Mammary epithelial cell (primary cell): ENCODE measurements at regions not wholly inside any gene's neighbourhood (a gene's known extent, or its start where the extent isn't known, plus 50 kb on each side); places are given as distances from the start of the nearest gene placed in this dataset.

ENCODE experiments used
- EZH2 ChIP-seq: IDR thresholded peaks from 2 replicates; pipeline ENCODE4 v1.6.1; 2012; ENCODE audit warnings: low read length, inconsistent platforms, borderline replicate concordance
- TF ChIP-seq, protein P1 (sequence below), 2 donors: IDR thresholded peaks in 1 of 2; conservative IDR thresholded peaks in 1 of 2; 2 replicates each; pipeline ENCODE4 v1.5.1; 2011 to 2012; ENCODE audit warnings: inconsistent platforms in 2 of 2, low read length in 2 of 2, mild to moderate bottlenecking in 2 of 2, control low read depth in 1 of 2, low read depth in 1 of 2; ENCODE audit not compliant: insufficient read depth in 1 of 2; ENCODE audit errors: extremely low read depth in 1 of 2

DNA sequence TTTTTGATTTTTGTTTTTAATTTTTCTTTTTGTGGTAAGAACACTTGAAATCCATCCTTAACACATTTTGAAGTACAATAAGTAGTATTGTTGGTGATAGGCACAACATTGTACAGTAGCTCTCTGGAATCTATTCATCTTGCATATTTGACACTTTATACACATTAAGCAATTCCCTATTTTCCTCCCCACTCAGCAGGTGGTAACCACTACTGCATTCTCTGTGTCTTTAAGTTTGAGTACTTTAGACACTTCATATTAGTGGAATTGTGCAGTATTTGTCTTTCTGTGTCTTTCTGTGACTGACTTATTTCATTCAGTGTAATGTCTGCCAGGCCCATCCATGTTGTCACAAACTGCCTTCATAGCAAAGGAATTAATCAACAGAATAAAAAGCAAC, 471.7 kb upstream of the CDH20 start:
- TF ChIP-seq EZH2 = no peak
- TF ChIP-seq, protein P1, sequence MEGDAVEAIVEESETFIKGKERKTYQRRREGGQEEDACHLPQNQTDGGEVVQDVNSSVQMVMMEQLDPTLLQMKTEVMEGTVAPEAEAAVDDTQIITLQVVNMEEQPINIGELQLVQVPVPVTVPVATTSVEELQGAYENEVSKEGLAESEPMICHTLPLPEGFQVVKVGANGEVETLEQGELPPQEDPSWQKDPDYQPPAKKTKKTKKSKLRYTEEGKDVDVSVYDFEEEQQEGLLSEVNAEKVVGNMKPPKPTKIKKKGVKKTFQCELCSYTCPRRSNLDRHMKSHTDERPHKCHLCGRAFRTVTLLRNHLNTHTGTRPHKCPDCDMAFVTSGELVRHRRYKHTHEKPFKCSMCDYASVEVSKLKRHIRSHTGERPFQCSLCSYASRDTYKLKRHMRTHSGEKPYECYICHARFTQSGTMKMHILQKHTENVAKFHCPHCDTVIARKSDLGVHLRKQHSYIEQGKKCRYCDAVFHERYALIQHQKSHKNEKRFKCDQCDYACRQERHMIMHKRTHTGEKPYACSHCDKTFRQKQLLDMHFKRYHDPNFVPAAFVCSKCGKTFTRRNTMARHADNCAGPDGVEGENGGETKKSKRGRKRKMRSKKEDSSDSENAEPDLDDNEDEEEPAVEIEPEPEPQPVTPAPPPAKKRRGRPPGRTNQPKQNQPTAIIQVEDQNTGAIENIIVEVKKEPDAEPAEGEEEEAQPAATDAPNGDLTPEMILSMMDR (conservative IDR thresholded peaks at IDR 0.05 in 1 of 2, IDR thresholded peaks at IDR 0.05 in 1 of 2; ENCODE audit: extremely low read depth in 1 of 2, insufficient read depth in 1 of 2, low read depth in 1 of 2, low read length in 2 of 2) = no peak
